ENCODE measurements at regions not wholly inside any gene's neighbourhood (a gene's known extent, or its start where the extent isn't known, plus 50 kb on each side); places are given as distances from the start of the nearest gene placed in this dataset.

GRCh38 chr5:40400245-40400644 lies 279.5 kb upstream of the PTGER4 start:
- DNase-seq: no peak
- Histone ChIP-seq H3K4me1 (ENCODE audit: low read depth) (no peaks in the 10 kb centered on the region), H3K9me3 (no peaks in the 10 kb centered on the region), H3K36me3 (ENCODE audit: low read depth) (no peaks in the 10 kb centered on the region), H3K4me3 (no peak overlapping the region)
- TF ChIP-seq CTCF (IDR thresholded peaks at IDR 0.05): no peak
- intact Hi-C loops (cut with DNase I, micrococcal nuclease): no loop called here
- ATAC-seq: no peak

DNA sequence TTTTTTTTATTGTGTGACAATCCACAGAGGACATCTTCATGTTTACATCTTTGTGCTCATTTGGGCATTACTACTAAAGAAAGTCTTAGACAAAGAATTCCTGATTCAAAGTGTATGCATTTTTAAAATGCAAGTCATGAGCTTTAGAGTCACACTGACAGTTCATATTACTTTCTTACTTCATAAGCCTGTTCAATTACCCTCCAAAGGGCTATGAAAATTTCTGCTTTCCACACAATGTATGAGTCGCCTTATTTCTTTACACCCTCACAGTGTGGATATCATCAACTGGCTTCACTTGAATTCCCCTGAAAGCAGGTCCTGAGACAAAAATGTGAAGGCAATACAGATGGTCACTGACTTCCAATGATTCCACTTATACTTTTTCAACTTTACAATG lies 280.4 kb upstream of the PTGER4 start:
- Histone ChIP-seq H3K4me1 (ENCODE audit: low read depth) (no peaks in the 10 kb centered on the region), H3K36me3 (ENCODE audit: low read depth) (no peaks in the 10 kb centered on the region), H3K4me3 (no peak overlapping the region), H3K9me3 (no peaks in the 10 kb centered on the region)
- DNase-seq: no peak
- intact Hi-C loops (cut with DNase I, micrococcal nuclease): no loop called here
- ATAC-seq: no peak
- no peak for TF ChIP-seq CTCF (IDR thresholded peaks at IDR 0.05)

DNA sequence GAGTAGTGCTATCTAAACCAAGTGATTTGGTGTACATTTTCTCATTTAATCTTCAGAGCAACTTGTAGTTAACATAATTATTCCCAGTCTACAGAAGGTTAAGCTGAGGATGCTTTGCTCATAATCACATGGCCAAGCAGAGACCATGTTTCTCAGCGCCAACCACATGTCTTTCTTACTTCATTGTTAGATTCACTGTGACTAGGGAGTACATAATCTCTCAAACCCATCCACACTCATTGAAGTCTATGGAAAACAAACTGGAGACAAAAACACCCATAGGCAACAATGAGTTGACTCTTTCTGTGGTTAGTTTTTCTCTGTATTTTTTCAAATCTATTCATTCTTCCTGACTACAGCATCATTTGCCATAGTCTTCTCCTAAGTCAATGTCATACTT lies 281.7 kb upstream of the PTGER4 start:
- no peaks in the 10 kb centered on the region for H3K9me3 ChIP-seq
- no peak for ATAC-seq
- TF ChIP-seq CTCF (IDR thresholded peaks at IDR 0.05): no peak
- DNase-seq: no peak
- intact Hi-C loops (cut with DNase I, micrococcal nuclease): no loop called here
- H3K4me1 ChIP-seq (ENCODE audit: low read depth): no peaks in the 10 kb centered on the region
- no peaks in the 10 kb centered on the region for H3K36me3 ChIP-seq (ENCODE audit: low read depth)
- H3K4me3 ChIP-seq: no peak overlapping the region

DNA sequence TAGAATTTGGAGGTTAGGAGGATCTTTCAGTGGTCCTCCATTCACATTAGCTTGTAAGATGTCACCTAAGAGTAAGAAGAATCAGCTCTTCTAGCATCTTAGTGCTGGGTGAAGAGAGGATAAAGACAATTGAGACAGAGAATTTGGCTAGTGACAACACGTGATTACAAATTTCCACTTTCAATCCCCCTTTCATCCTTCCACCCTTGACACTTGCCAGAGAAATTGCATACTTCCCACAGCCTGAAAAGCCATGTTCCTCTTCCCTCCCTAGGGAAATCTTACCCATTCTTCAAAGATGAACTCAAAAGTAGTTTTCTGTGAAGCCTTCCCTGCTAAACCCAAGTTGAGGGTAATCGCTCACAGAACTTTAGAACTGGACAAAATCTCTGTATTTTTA lies 282.6 kb upstream of the PTGER4 start:
- intact Hi-C loops (cut with DNase I, micrococcal nuclease): no loop called here
- no peak for DNase-seq
- no peak overlapping the region for H3K4me3 ChIP-seq
- ATAC-seq: no peak
- H3K36me3 ChIP-seq (ENCODE audit: low read depth): no peaks in the 10 kb centered on the region
- no peak for TF ChIP-seq CTCF (IDR thresholded peaks at IDR 0.05)
- H3K4me1 ChIP-seq (ENCODE audit: low read depth): no peaks in the 10 kb centered on the region
- no peaks in the 10 kb centered on the region for H3K9me3 ChIP-seq

DNA sequence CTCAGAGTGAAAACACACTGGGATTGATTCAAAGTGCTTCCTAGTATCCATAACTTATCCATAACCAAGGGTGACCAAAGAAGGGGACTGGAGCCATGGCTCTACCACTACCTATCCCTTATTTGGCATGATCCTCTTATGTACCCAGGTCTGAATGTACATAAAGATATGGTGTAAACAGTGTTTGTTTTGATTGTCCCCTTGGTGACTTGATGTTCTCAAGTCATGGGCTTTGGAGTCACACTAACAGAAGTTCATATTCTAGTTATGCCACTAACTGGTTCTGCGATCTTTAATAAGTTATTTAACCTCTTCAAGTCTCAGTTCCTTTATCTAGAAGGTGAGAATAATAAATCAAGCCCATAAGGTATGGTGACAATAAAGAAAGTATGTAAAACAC lies 283.4 kb upstream of the PTGER4 start:
- TF ChIP-seq CTCF (IDR thresholded peaks at IDR 0.05): no peak
- ATAC-seq (peak; percentile 20), DNase-seq (no peak)
- peaks cover 3% of the 10 kb centered on the region for H3K4me1 ChIP-seq (ENCODE audit: low read depth)
- no peak overlapping the region for H3K4me3 ChIP-seq
- no peaks in the 10 kb centered on the region for H3K36me3 ChIP-seq (ENCODE audit: low read depth)
- intact Hi-C loops (cut with DNase I, micrococcal nuclease): no loop called here
- H3K9me3 ChIP-seq: no peaks in the 10 kb centered on the region

DNA sequence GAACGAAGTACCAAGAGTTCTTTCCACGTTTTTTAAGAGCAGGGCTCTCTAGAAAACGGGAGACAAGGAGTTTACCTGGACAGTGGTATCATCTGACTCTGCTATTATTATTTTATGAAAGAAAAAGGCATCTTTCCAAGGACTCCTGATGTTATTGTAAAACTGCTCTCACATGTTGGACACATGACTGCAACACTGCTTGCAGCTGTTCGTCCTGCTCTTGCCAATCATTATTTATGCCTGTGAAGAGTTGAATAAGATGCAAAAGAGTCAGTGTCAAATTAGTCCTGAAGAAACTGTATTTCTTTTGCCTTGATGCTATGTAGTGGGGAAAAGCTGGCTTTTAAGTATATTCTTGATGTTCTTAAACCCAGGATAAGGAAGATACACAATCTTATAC lies 284.5 kb upstream of the PTGER4 start:
- H3K4me1 ChIP-seq (ENCODE audit: low read depth): peaks cover 3% of the 10 kb centered on the region
- no peaks in the 10 kb centered on the region for H3K36me3 ChIP-seq (ENCODE audit: low read depth)
- intact Hi-C loops (cut with DNase I, micrococcal nuclease): no loop called here
- TF ChIP-seq CTCF (IDR thresholded peaks at IDR 0.05): no peak
- no peak for DNase-seq
- H3K9me3 ChIP-seq: no peaks in the 10 kb centered on the region
- ATAC-seq: no peak
- no peak overlapping the region for H3K4me3 ChIP-seq
